Mesenchymal stem cell (in vitro differentiated cells and primary cell): ENCODE measurements at regions not wholly inside any gene's neighbourhood (a gene's known extent, or its start where the extent isn't known, plus 50 kb on each side); places are given as distances from the start of the nearest gene placed in this dataset.

Source experiments
- DNase-seq: peaks from one replicate; pipeline ENCODE4 v3.0.0-alpha.2; 2013
- H2AFZ ChIP-seq: one replicate; pipeline ENCODE4 v1.6.1; 2013; ENCODE audit warnings: low read depth, mild to moderate bottlenecking, control low read depth, inconsistent platforms, low read length, moderate library complexity
- H2AK5ac ChIP-seq: 2 replicates; pipeline ENCODE4 v1.6.1; 2013; ENCODE audit warnings: low read length, moderate library complexity, mild to moderate bottlenecking, inconsistent platforms; ENCODE audit not compliant: severe bottlenecking
- H2BK120ac ChIP-seq: one replicate; pipeline ENCODE4 v1.6.1; 2013; ENCODE audit warnings: low read depth, mild to moderate bottlenecking, inconsistent platforms, low read length, moderate library complexity
- H2BK12ac ChIP-seq, 2 experiments: one replicate each; pipeline ENCODE4 v1.6.1; 2013; ENCODE audit warnings: inconsistent platforms in 2 of 2, low read length in 2 of 2, mild to moderate bottlenecking in 2 of 2, moderate library complexity in 2 of 2, control low read depth in 1 of 2
- H2BK15ac ChIP-seq: one replicate; pipeline ENCODE4 v1.6.1; 2013; ENCODE audit warnings: mild to moderate bottlenecking, low read depth, inconsistent platforms; ENCODE audit not compliant: poor library complexity, severe bottlenecking
- H2BK5ac ChIP-seq: 2 replicates; pipeline ENCODE4 v1.6.1; 2013; ENCODE audit warnings: low read depth, mild to moderate bottlenecking, low read length, control low read depth, inconsistent platforms; ENCODE audit not compliant: poor library complexity, severe bottlenecking
- H3K14ac ChIP-seq, 2 experiments: one replicate each; pipeline ENCODE4 v1.6.1; 2013; ENCODE audit warnings: inconsistent platforms in 2 of 2, low read length in 2 of 2, control low read depth in 1 of 2, mild to moderate bottlenecking in 1 of 2, moderate library complexity in 1 of 2
- H3K18ac ChIP-seq, 2 experiments: one replicate each; pipeline ENCODE4 v1.6.1; 2013; ENCODE audit warnings: inconsistent platforms in 2 of 2, low read length in 2 of 2, control low read depth in 1 of 2, low read depth in 1 of 2, mild to moderate bottlenecking in 1 of 2
- H3K23ac ChIP-seq, 2 experiments: one replicate each; pipeline ENCODE4 v1.6.1; 2013; ENCODE audit warnings: inconsistent platforms in 2 of 2, low read length in 2 of 2, mild to moderate bottlenecking in 2 of 2, moderate library complexity in 2 of 2, control low read depth in 1 of 2
- H3K27ac ChIP-seq: 2 replicates; pipeline ENCODE4 v1.5.1; 2013; ENCODE audit warnings: mild to moderate bottlenecking, moderate library complexity, low read length, control low read depth, inconsistent platforms; ENCODE audit not compliant: poor library complexity, severe bottlenecking
- H3K27me3 ChIP-seq, 2 experiments: 2 replicates each; pipeline versions ENCODE4 v1.6.1 to v1.7.0; 2013; ENCODE audit warnings: low read length in 2 of 2, mild to moderate bottlenecking in 2 of 2, moderate library complexity in 2 of 2, control low read depth in 1 of 2, inconsistent platforms in 1 of 2; ENCODE audit not compliant: control insufficient read depth in 1 of 2, insufficient read depth in 1 of 2
- H3K36me3 ChIP-seq, 2 experiments: 2 replicates each; pipeline versions ENCODE4 v1.6.1 to v1.7.0; 2013; ENCODE audit warnings: low read length in 2 of 2, control low read depth in 1 of 2, inconsistent platforms in 1 of 2, low read depth in 1 of 2, mild to moderate bottlenecking in 1 of 2; ENCODE audit not compliant: insufficient read depth in 2 of 2, control insufficient read depth in 1 of 2
- H3K4ac ChIP-seq, 2 experiments: one replicate each; pipeline ENCODE4 v1.6.1; 2013; ENCODE audit warnings: inconsistent platforms in 2 of 2, low read length in 2 of 2, mild to moderate bottlenecking in 2 of 2, moderate library complexity in 2 of 2, control low read depth in 1 of 2, low read depth in 1 of 2
- H3K4me1 ChIP-seq: 2 replicates; pipeline ENCODE4 v1.6.1; 2013; ENCODE audit warnings: low read depth, low read length, control low read depth; ENCODE audit not compliant: control insufficient read depth, insufficient read depth
- H3K4me2 ChIP-seq: 2 replicates; pipeline ENCODE4 v1.6.1; 2013; ENCODE audit warnings: low read length, mild to moderate bottlenecking, inconsistent platforms; ENCODE audit not compliant: poor library complexity, severe bottlenecking
- H3K4me3 ChIP-seq, 2 experiments: 2 replicates each; pipeline versions ENCODE4 v1.5.1 to v1.7.0; 2013; ENCODE audit warnings: low read length in 2 of 2, mild to moderate bottlenecking in 2 of 2, control low read depth in 1 of 2, low read depth in 1 of 2; ENCODE audit not compliant: insufficient read depth in 1 of 2
- H3K79me1 ChIP-seq: replicated peaks from 2 replicates; pipeline ENCODE4 v1.6.1; 2013; ENCODE audit warnings: mild to moderate bottlenecking, control low read depth, low read length, inconsistent platforms; ENCODE audit not compliant: poor library complexity, severe bottlenecking
- H3K9ac ChIP-seq: 2 replicates; pipeline ENCODE4 v1.7.0; 2013; ENCODE audit warnings: mild to moderate bottlenecking, low read length, moderate library complexity
- H3K9me3 ChIP-seq: 2 replicates; pipeline ENCODE4 v1.7.0; 2013; ENCODE audit warnings: mild to moderate bottlenecking, low read length; ENCODE audit not compliant: control insufficient read depth
- H4K8ac ChIP-seq: one replicate; pipeline ENCODE4 v1.6.1; 2013; ENCODE audit warnings: inconsistent platforms, mild to moderate bottlenecking, low read length, moderate library complexity
- H4K91ac ChIP-seq: one replicate; pipeline ENCODE4 v1.6.1; 2013; ENCODE audit warnings: mild to moderate bottlenecking, low read length, inconsistent platforms
- WGBS: methylation state at CpG from one replicate; pipeline ENCODE4 v1.1.7; 2013; ENCODE audit warnings: mixed read lengths; 5-methylcytosine and 5-hydroxymethylcytosine counted together

GRCh38 chr11:70727021-70727420 lies 328.7 kb downstream of the CTTN start:
- Histone ChIP-seq H3K14ac (no peak overlapping the region), H2BK15ac (no peak overlapping the region), H3K36me3 (no peaks in the 10 kb centered on the region), H3K18ac (no peak overlapping the region), H3K23ac (no peak overlapping the region), H3K79me1 (no peaks in the 10 kb centered on the region), H3K9ac (no peak overlapping the region), H2BK120ac (no peak overlapping the region), H3K4me3 (no peak overlapping the region), H2AK5ac (no peak overlapping the region), H2AFZ (no peak overlapping the region), H3K4me1 (no peaks in the 10 kb centered on the region), H3K4me2 (no peak overlapping the region), H4K8ac (no peak overlapping the region), H3K4ac (no peak overlapping the region), H2BK12ac (no peak overlapping the region), H3K27ac (no peak overlapping the region), H3K9me3 (peaks cover 8% of the 10 kb centered on the region), H4K91ac (no peak overlapping the region), H3K27me3 (peaks cover 0 to 24% of the 10 kb centered on the region in 2 experiments), H2BK5ac (no peak overlapping the region)
- WGBS, result 75% methylated on average over 4 of the region's 5 CpGs
- DNase-seq, result no peak

DNA sequence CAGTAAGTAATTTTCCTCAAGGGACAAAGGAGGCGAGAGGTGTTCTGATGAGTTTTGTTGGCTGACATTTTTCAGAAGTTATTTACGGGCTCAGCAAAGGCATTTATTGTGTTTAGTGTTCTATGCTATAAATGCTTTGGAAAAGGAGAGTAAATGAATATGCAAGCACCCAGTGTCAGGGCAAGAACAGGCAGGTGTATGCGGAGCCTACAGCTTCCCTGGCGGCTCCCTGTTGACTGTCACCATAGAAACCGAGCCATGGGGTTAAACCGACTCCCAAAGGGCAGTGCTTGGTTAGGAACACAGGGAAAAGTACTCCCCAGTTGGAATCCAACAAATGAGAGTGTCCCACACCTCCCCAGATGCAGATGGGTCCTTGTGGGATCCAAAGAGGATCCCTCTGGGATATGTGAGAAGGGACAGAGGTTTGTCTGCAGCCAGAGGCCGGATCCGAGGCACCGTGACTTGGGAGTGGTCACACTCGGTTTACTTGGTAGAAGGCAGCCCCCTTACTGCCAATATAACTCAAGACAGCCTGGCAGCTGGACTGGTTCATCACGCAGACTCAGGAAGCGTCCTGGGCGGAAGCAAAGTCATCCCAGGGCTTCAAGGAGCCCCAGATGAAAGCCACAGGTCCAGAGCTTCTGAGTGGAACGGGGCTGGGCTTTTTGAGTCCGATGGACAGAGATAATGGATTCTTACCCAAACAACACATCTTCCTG lies 329.7 kb downstream of the CTTN start:
- no peak overlapping the region for H2BK15ac ChIP-seq
- H3K9me3 ChIP-seq, result peaks cover 8% of the 10 kb centered on the region
- 71% methylated on average over 15 of the region's 15 CpGs for WGBS
- no peak overlapping the region for H2BK120ac ChIP-seq
- no peak overlapping the region for H2AK5ac ChIP-seq
- H3K4me3 ChIP-seq, result no peak overlapping the region
- H3K4ac ChIP-seq, result no peak overlapping the region
- no peaks in the 10 kb centered on the region for H3K79me1 ChIP-seq
- no peak for DNase-seq
- no peak overlapping the region for H3K9ac ChIP-seq
- H3K27ac ChIP-seq, result no peak overlapping the region
- H4K91ac ChIP-seq, result no peak overlapping the region
- H3K23ac ChIP-seq, result no peak overlapping the region
- H3K4me2 ChIP-seq, result no peak overlapping the region
- H4K8ac ChIP-seq, result no peak overlapping the region
- no peaks in the 10 kb centered on the region for H3K36me3 ChIP-seq
- H2BK5ac ChIP-seq, result no peak overlapping the region
- no peak overlapping the region for H3K14ac ChIP-seq
- peaks cover 0 to 24% of the 10 kb centered on the region in 2 experiments for H3K27me3 ChIP-seq
- H2BK12ac ChIP-seq, result no peak overlapping the region
- H2AFZ ChIP-seq, result no peak overlapping the region
- H3K4me1 ChIP-seq, result no peaks in the 10 kb centered on the region
- no peak overlapping the region for H3K18ac ChIP-seq

DNA sequence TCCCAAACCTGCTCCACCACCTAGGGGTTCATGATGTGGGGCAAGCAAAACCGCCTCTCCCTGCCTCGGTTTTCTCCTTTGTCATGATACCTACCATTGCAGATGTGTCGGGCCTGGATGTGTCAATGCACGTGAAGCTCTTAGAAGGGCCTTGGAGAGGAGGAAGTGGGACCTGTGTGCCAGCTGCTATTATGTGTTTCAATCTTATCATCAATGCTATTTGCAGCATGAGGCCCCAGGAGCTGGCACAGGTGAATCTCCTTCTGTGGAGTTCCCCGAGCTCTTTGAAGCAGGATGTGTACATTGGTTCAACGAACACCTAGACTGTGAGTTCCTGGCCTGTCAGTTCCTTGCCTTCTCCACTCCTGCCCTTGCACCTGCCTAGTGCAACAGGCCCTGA lies 331.6 kb downstream of the CTTN start:
- Histone ChIP-seq H3K4me1 (no peaks in the 10 kb centered on the region), H3K18ac (no peak overlapping the region), H3K36me3 (no peaks in the 10 kb centered on the region), H2BK5ac (no peak overlapping the region), H3K4ac (no peak overlapping the region), H2BK12ac (no peak overlapping the region), H4K8ac (no peak overlapping the region), H3K4me3 (no peak overlapping the region), H3K9me3 (peaks cover 8% of the 10 kb centered on the region), H2BK15ac (no peak overlapping the region), H2BK120ac (no peak overlapping the region), H3K27ac (no peak overlapping the region), H4K91ac (no peak overlapping the region), H3K23ac (no peak overlapping the region), H3K27me3 (peaks cover 0 to 15% of the 10 kb centered on the region in 2 experiments), H3K4me2 (no peak overlapping the region), H2AK5ac (no peak overlapping the region), H3K9ac (no peak overlapping the region), H2AFZ (no peak overlapping the region), H3K14ac (no peak overlapping the region), H3K79me1 (no peaks in the 10 kb centered on the region)
- WGBS, result 86% methylated on average over 6 of the region's 6 CpGs
- DNase-seq, result no peak

GRCh38 chr11:70730411-70730810 lies 332.1 kb downstream of the CTTN start:
- peaks cover 0 to 13% of the 10 kb centered on the region in 2 experiments for H3K27me3 ChIP-seq
- H2BK15ac ChIP-seq, result no peak overlapping the region
- no peak overlapping the region for H4K91ac ChIP-seq
- no peak overlapping the region for H3K4me3 ChIP-seq
- no peaks in the 10 kb centered on the region for H3K36me3 ChIP-seq
- no peaks in the 10 kb centered on the region for H3K4me1 ChIP-seq
- no peak overlapping the region for H2BK5ac ChIP-seq
- WGBS, result 94% methylated on average over 5 of the region's 6 CpGs
- H2BK120ac ChIP-seq, result no peak overlapping the region
- H3K23ac ChIP-seq, result no peak overlapping the region
- H3K9me3 ChIP-seq, result peaks cover 8% of the 10 kb centered on the region
- H3K4me2 ChIP-seq, result no peak overlapping the region
- H3K27ac ChIP-seq, result no peak overlapping the region
- H3K9ac ChIP-seq, result no peak overlapping the region
- no peak overlapping the region for H2AK5ac ChIP-seq
- no peak overlapping the region for H3K4ac ChIP-seq
- no peak overlapping the region for H2BK12ac ChIP-seq
- no peak overlapping the region for H3K18ac ChIP-seq
- DNase-seq, result no peak
- H4K8ac ChIP-seq, result no peak overlapping the region
- H3K79me1 ChIP-seq, result no peaks in the 10 kb centered on the region
- H3K14ac ChIP-seq, result no peak overlapping the region
- no peak overlapping the region for H2AFZ ChIP-seq
